H9 (cell line): ENCODE measurements at regions not wholly inside any gene's neighbourhood (a gene's known extent, or its start where the extent isn't known, plus 50 kb on each side); places are given as distances from the start of the nearest gene placed in this dataset.

ENCODE experiments used
- DNase-seq: peaks from one replicate; pipeline ENCODE4 v3.0.0-alpha.2; 2017
- H2AFZ ChIP-seq: one replicate; pipeline ENCODE4 v1.6.1; 2013; ENCODE audit warnings: mild to moderate bottlenecking, low read length, control low read depth, moderate library complexity
- H2AK5ac ChIP-seq: 2 replicates; pipeline ENCODE4 v1.6.1; 2013; ENCODE audit warnings: low read length, control low read depth, mixed read lengths; ENCODE audit not compliant: insufficient read length
- H2BK120ac ChIP-seq: one replicate; pipeline ENCODE4 v1.6.1; 2013; ENCODE audit warnings: low read depth, mild to moderate bottlenecking, low read length, control low read depth, inconsistent platforms; ENCODE audit not compliant: poor library complexity, severe bottlenecking
- H2BK12ac ChIP-seq: 2 replicates; pipeline ENCODE4 v1.6.1; 2013; ENCODE audit warnings: low read length, control low read depth, mixed read lengths, low read depth; ENCODE audit not compliant: insufficient read length
- H2BK15ac ChIP-seq: 2 replicates; pipeline ENCODE4 v1.6.1; 2013; ENCODE audit warnings: low read depth, low read length, control low read depth
- H2BK20ac ChIP-seq: one replicate; pipeline ENCODE4 v1.6.1; 2013; ENCODE audit warnings: low read depth, mild to moderate bottlenecking, low read length, control low read depth, inconsistent platforms; ENCODE audit not compliant: poor library complexity, severe bottlenecking
- H2BK5ac ChIP-seq: 2 replicates; pipeline ENCODE4 v1.6.1; 2013; ENCODE audit warnings: low read length, control low read depth, mixed read lengths; ENCODE audit not compliant: insufficient read length
- H3K14ac ChIP-seq: 2 replicates; pipeline ENCODE4 v1.6.1; 2013; ENCODE audit warnings: low read length, control low read depth; ENCODE audit not compliant: insufficient read depth
- H3K18ac ChIP-seq: 2 replicates; pipeline ENCODE4 v1.6.1; 2013; ENCODE audit warnings: low read depth, mild to moderate bottlenecking, mixed read lengths, low read length, control low read depth; ENCODE audit not compliant: insufficient read length
- H3K23ac ChIP-seq: 2 replicates; pipeline ENCODE4 v1.6.1; 2013; ENCODE audit warnings: low read length, control low read depth, mixed read lengths, low read depth; ENCODE audit not compliant: insufficient read length
- H3K23me2 ChIP-seq: 2 replicates; pipeline ENCODE4 v1.6.1; 2013; ENCODE audit warnings: low read depth, mild to moderate bottlenecking, mixed read lengths, low read length, control low read depth; ENCODE audit not compliant: insufficient read length, poor library complexity, severe bottlenecking
- H3K27ac ChIP-seq: 2 replicates; pipeline ENCODE4 v1.5.1; 2013; ENCODE audit warnings: low read length, control low read depth, mixed read lengths, low read depth; ENCODE audit not compliant: insufficient read length
- H3K27me3 ChIP-seq: 2 replicates; pipeline ENCODE4 v1.6.1; 2013; ENCODE audit warnings: low read length, control low read depth, inconsistent platforms; ENCODE audit not compliant: insufficient read depth
- H3K4ac ChIP-seq: 2 replicates; pipeline ENCODE4 v1.6.1; 2013; ENCODE audit warnings: low read depth, mild to moderate bottlenecking, control low read depth, inconsistent platforms, low read length, moderate library complexity
- H3K4me1 ChIP-seq: 2 replicates; pipeline ENCODE4 v1.6.1; 2013; ENCODE audit warnings: low read length, control low read depth, inconsistent platforms; ENCODE audit not compliant: insufficient read depth
- H3K4me2 ChIP-seq: 2 replicates; pipeline ENCODE4 v1.6.1; 2013; ENCODE audit warnings: low read length, control low read depth, mixed read lengths; ENCODE audit not compliant: insufficient read length, insufficient read depth
- H3K56ac ChIP-seq: 2 replicates; pipeline ENCODE4 v1.6.1; 2013; ENCODE audit warnings: low read depth, mild to moderate bottlenecking, mixed read lengths, low read length, control low read depth; ENCODE audit not compliant: insufficient read length
- H3K79me1 ChIP-seq: 2 replicates; pipeline ENCODE4 v1.6.1; 2013; ENCODE audit warnings: low read depth, mild to moderate bottlenecking, moderate library complexity, low read length, control low read depth, inconsistent platforms; ENCODE audit not compliant: insufficient read depth, poor library complexity, severe bottlenecking
- H3K79me2 ChIP-seq: 2 replicates; pipeline ENCODE4 v1.6.1; 2013; ENCODE audit warnings: low read length, control low read depth, inconsistent platforms; ENCODE audit not compliant: insufficient read depth
- H3K9ac ChIP-seq: 2 replicates; pipeline ENCODE4 v1.6.1; 2013; ENCODE audit warnings: low read length, control low read depth, mixed read lengths; ENCODE audit not compliant: insufficient read length; ENCODE audit errors: extremely low read depth
- H3K9me3 ChIP-seq: one replicate; pipeline ENCODE4 v1.6.1; 2013; ENCODE audit warnings: low read depth, low read length, inconsistent platforms; ENCODE audit not compliant: control insufficient read depth
- H3T11ph ChIP-seq: one replicate; pipeline ENCODE4 v1.6.1; 2013; ENCODE audit warnings: mild to moderate bottlenecking, low read length, control low read depth, inconsistent platforms
- H4K20me1 ChIP-seq: one replicate; pipeline ENCODE4 v1.6.1; 2013; ENCODE audit not compliant: control insufficient read depth, insufficient read length, insufficient read depth
- H4K5ac ChIP-seq: 2 replicates; pipeline ENCODE4 v1.6.1; 2013; ENCODE audit warnings: low read depth, mild to moderate bottlenecking, mixed read lengths, low read length, control low read depth; ENCODE audit not compliant: insufficient read length
- H4K8ac ChIP-seq: replicated peaks from 2 replicates; pipeline ENCODE4 v1.6.1; 2013; ENCODE audit warnings: low read length, control low read depth, mixed read lengths, low read depth; ENCODE audit not compliant: insufficient read length
- H4K91ac ChIP-seq: 2 replicates; pipeline ENCODE4 v1.6.1; 2013; ENCODE audit warnings: low read depth, mild to moderate bottlenecking, moderate library complexity, mixed read lengths, low read length, control low read depth; ENCODE audit not compliant: insufficient read length
- H3K27ac Mint-ChIP-seq, 3 experiments: 2 replicates in 2 of 3; 3 replicates in 1 of 3; pipeline ENCODE4 v1.8.0; 2020 to 2021; ENCODE audit warnings: mixed read lengths in 3 of 3, mild to moderate bottlenecking in 1 of 3, moderate library complexity in 1 of 3
- H3K27me3 Mint-ChIP-seq: 2 replicates; pipeline ENCODE4 v1.8.0; 2021; ENCODE audit warnings: low read depth, mild to moderate bottlenecking, moderate library complexity, mixed read lengths
- H3K36me3 Mint-ChIP-seq, 3 experiments: 2 replicates in 2 of 3; 3 replicates in 1 of 3; pipeline ENCODE4 v1.8.0; 2020 to 2021; ENCODE audit warnings: low read depth in 3 of 3, mixed read lengths in 3 of 3; ENCODE audit not compliant: insufficient read depth in 1 of 3
- H3K4me1 Mint-ChIP-seq, 2 experiments: 2 replicates each; pipeline ENCODE4 v1.8.0; 2020; ENCODE audit warnings: mixed read lengths in 2 of 2
- H3K4me3 Mint-ChIP-seq, 2 experiments: 2 replicates in 1 of 2; 3 replicates in 1 of 2; pipeline ENCODE4 v1.8.0; 2020 to 2021; ENCODE audit warnings: mild to moderate bottlenecking in 2 of 2, mixed read lengths in 2 of 2, moderate library complexity in 1 of 2
- H3K9me3 Mint-ChIP-seq, 2 experiments: 2 replicates in 1 of 2; 3 replicates in 1 of 2; pipeline ENCODE4 v1.8.0; 2020; ENCODE audit warnings: mild to moderate bottlenecking in 2 of 2, mixed read lengths in 2 of 2, moderate library complexity in 1 of 2
- WGBS: extraction: QIAGEN DNeasy Blood & Tissue Kit; methylation state at CpG from one replicate; pipeline ENCODE4 v1.1.7; 2013; ENCODE audit warnings: missing lambda C conversion rate, low lambda C conversion rate, mixed read lengths; ENCODE audit not compliant: insufficient read length; ENCODE audit errors: extremely low coverage; 5-methylcytosine and 5-hydroxymethylcytosine counted together
- TF ChIP-seq, protein P1 (sequence below): fragments of 200-600 bp; sonication (generic); conservative IDR thresholded peaks from 3 replicates; pipeline ENCODE4 v1.8.0; 2021; ENCODE audit warnings: antibody characterized with exemption, mild to moderate bottlenecking

DNA sequence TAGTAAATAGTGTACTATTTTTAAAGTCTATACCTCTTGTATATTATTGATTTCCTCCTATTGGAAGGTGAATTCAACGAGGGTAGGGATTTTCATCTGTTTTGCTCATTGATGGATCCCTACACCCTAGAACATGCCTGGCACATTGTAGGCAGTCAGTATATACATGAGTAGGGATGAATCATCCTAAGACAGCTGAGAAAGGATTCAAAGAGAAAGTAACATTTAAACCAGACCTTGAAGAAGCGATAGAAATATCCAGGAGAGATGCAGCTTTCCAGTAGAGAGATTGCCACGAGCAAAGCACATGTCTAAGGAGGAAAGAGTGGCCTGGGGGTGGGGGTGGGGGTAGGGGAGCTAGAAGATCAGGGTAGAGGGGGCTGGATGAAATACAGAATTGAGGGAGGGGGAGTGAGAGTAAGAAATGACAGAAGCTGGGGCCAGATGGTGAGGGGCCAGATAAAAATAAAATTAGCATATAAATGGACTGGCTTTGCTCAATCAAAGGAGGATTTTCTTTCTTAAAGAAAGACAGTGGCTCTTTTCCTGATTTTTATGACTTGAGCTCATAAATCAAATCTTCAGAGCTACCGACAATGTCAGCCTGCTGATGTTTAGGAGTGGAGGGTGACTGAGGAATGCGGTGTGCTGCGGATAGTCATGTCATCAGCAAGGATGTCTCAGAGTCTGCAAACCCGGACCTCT, 168.2 kb downstream of the SAMD5 start:
- H2BK20ac ChIP-seq = no peak overlapping the region
- no peaks in the 10 kb centered on the region for H3K79me2 ChIP-seq
- H3K9me3 Mint-ChIP-seq = no peaks in the 10 kb centered on the region
- no peak overlapping the region for H4K8ac ChIP-seq
- no peak overlapping the region for H2AFZ ChIP-seq
- H3K27me3 ChIP-seq = no peaks in the 10 kb centered on the region
- no peak overlapping the region for H3K23ac ChIP-seq
- H2BK15ac ChIP-seq = no peak overlapping the region
- peaks cover 26 to 38% of the 10 kb centered on the region in 2 experiments for H3K4me1 Mint-ChIP-seq
- H3K4ac ChIP-seq = no peak overlapping the region
- no peak overlapping the region for H2BK120ac ChIP-seq
- H3K9ac ChIP-seq = no peak overlapping the region
- no peak overlapping the region for H3K18ac ChIP-seq
- H3K27ac ChIP-seq = no peak overlapping the region
- H3K27me3 Mint-ChIP-seq = no peaks in the 10 kb centered on the region
- H3K27ac Mint-ChIP-seq = 0 out of 7 replicates have a peak overlapping the region, but pooled peaks of 1 of the 3 experiments have one; percentile 36
- WGBS = no CpG with 5 or more reads among the region's 7 CpGs
- TF ChIP-seq, protein P1, sequence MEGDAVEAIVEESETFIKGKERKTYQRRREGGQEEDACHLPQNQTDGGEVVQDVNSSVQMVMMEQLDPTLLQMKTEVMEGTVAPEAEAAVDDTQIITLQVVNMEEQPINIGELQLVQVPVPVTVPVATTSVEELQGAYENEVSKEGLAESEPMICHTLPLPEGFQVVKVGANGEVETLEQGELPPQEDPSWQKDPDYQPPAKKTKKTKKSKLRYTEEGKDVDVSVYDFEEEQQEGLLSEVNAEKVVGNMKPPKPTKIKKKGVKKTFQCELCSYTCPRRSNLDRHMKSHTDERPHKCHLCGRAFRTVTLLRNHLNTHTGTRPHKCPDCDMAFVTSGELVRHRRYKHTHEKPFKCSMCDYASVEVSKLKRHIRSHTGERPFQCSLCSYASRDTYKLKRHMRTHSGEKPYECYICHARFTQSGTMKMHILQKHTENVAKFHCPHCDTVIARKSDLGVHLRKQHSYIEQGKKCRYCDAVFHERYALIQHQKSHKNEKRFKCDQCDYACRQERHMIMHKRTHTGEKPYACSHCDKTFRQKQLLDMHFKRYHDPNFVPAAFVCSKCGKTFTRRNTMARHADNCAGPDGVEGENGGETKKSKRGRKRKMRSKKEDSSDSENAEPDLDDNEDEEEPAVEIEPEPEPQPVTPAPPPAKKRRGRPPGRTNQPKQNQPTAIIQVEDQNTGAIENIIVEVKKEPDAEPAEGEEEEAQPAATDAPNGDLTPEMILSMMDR = no peak
- H3K14ac ChIP-seq = no peak overlapping the region
- H3K23me2 ChIP-seq = no peaks in the 10 kb centered on the region
- H4K20me1 ChIP-seq = no peaks in the 10 kb centered on the region
- H2AK5ac ChIP-seq = no peak overlapping the region
- no peaks in the 10 kb centered on the region for H3K36me3 Mint-ChIP-seq
- H3K79me1 ChIP-seq = no peaks in the 10 kb centered on the region
- H3K4me1 ChIP-seq = peaks cover 4% of the 10 kb centered on the region; the same call in 1 of the 2 replicates
- no peak overlapping the region for H3K4me3 Mint-ChIP-seq
- no peak overlapping the region for H2BK12ac ChIP-seq
- H3K4me2 ChIP-seq = no peak overlapping the region
- no peak overlapping the region for H3K56ac ChIP-seq
- no peak overlapping the region for H4K91ac ChIP-seq
- no peaks in the 10 kb centered on the region for H3K9me3 ChIP-seq
- no peak for DNase-seq
- no peak overlapping the region for H2BK5ac ChIP-seq
- no peak overlapping the region for H4K5ac ChIP-seq
- H3T11ph ChIP-seq = no peak overlapping the region
